Mesendoderm (in vitro differentiated cells): ENCODE measurements at regions not wholly inside any gene's neighbourhood (a gene's known extent, or its start where the extent isn't known, plus 50 kb on each side); places are given as distances from the start of the nearest gene placed in this dataset.

Experiments used
- DNase-seq: peaks from one replicate; pipeline ENCODE4 v3.0.0; 2013
- H2AK5ac ChIP-seq: 2 replicates; pipeline ENCODE4 v1.6.1; 2013; ENCODE audit warnings: low read length, inconsistent platforms
- H2BK120ac ChIP-seq: 2 replicates; pipeline ENCODE4 v1.6.1; 2013; ENCODE audit warnings: low read depth, mild to moderate bottlenecking, low read length, moderate library complexity, mixed read lengths
- H2BK15ac ChIP-seq: replicated peaks from 2 replicates; pipeline ENCODE4 v1.6.1; 2013; ENCODE audit warnings: low read depth, mild to moderate bottlenecking, moderate library complexity
- H2BK5ac ChIP-seq: 2 replicates; pipeline ENCODE4 v1.6.1; 2013; ENCODE audit warnings: low read length, inconsistent platforms
- H3K18ac ChIP-seq: 2 replicates; pipeline ENCODE4 v1.6.1; 2013; ENCODE audit warnings: mild to moderate bottlenecking, low read length, mixed read lengths
- H3K23ac ChIP-seq: one replicate; pipeline ENCODE4 v1.6.1; 2013; ENCODE audit warnings: low read length
- H3K27ac ChIP-seq: 2 replicates; pipeline ENCODE4 v1.5.1; 2013; ENCODE audit warnings: low read depth, mild to moderate bottlenecking, inconsistent platforms, low read length, moderate library complexity
- H3K27me3 ChIP-seq: 2 replicates; pipeline ENCODE4 v1.6.1; 2013; ENCODE audit warnings: low read length, control low read depth, mild to moderate bottlenecking, inconsistent platforms; ENCODE audit not compliant: insufficient read depth, poor library complexity
- H3K36me3 ChIP-seq: 2 replicates; pipeline ENCODE4 v1.6.1; 2013; ENCODE audit warnings: low read length, inconsistent platforms; ENCODE audit not compliant: control insufficient read depth, insufficient read depth
- H3K4ac ChIP-seq: one replicate; pipeline ENCODE4 v1.6.1; 2013; ENCODE audit warnings: low read depth, mild to moderate bottlenecking, low read length, moderate library complexity
- H3K4me1 ChIP-seq: 2 replicates; pipeline ENCODE4 v1.6.1; 2013; ENCODE audit warnings: low read depth, low read length, inconsistent platforms; ENCODE audit not compliant: control insufficient read depth
- H3K4me2 ChIP-seq: 2 replicates; pipeline ENCODE4 v1.6.1; 2013; ENCODE audit warnings: low read length
- H3K4me3 ChIP-seq: 2 replicates; pipeline ENCODE4 v1.5.1; 2013; ENCODE audit warnings: mild to moderate bottlenecking, low read length
- H3K56ac ChIP-seq: one replicate; pipeline ENCODE4 v1.6.1; 2013; ENCODE audit warnings: low read length
- H3K79me1 ChIP-seq: 2 replicates; pipeline ENCODE4 v1.6.1; 2013; ENCODE audit warnings: low read length, inconsistent platforms
- H3K79me2 ChIP-seq: 2 replicates; pipeline ENCODE4 v1.6.1; 2013; ENCODE audit warnings: mild to moderate bottlenecking, low read length; ENCODE audit not compliant: control insufficient read depth, insufficient read depth
- H3K9ac ChIP-seq: 2 replicates; pipeline ENCODE4 v1.6.1; 2013; ENCODE audit warnings: low read length, inconsistent platforms
- H4K5ac ChIP-seq: one replicate; pipeline ENCODE4 v1.6.1; 2013; ENCODE audit warnings: low read length
- H4K8ac ChIP-seq: one replicate; pipeline ENCODE4 v1.6.1; 2013; ENCODE audit warnings: low read depth, mild to moderate bottlenecking, control low read depth, low read length, moderate library complexity
- WGBS: extraction: QIAGEN DNeasy Blood & Tissue Kit; methylation state at CpG from one replicate; pipeline ENCODE4 v1.1.7; 2013; ENCODE audit warnings: low lambda C conversion rate, missing lambda C conversion rate; ENCODE audit not compliant: insufficient coverage; ENCODE audit errors: extremely low coverage; 5-methylcytosine and 5-hydroxymethylcytosine counted together

- Histone ChIP-seq H3K36me3 (no peaks in the 10 kb centered on the region), H4K8ac (no peak overlapping the region), H2BK120ac (no peak overlapping the region), H3K79me1 (no peaks in the 10 kb centered on the region), H3K18ac (no peak overlapping the region), H2BK15ac (no peak overlapping the region), H3K56ac (no peak overlapping the region), H3K4me3 (no peak overlapping the region), H3K4me1 (no peaks in the 10 kb centered on the region), H3K4me2 (no peak overlapping the region), H3K27ac (no peak overlapping the region), H2AK5ac (no peak overlapping the region), H3K27me3 (no peaks in the 10 kb centered on the region), H4K5ac (no peak overlapping the region), H3K79me2 (no peaks in the 10 kb centered on the region), H3K9ac (no peak overlapping the region), H3K4ac (no peak overlapping the region), H3K23ac (no peak overlapping the region), H2BK5ac (no peak overlapping the region)
- no peak for DNase-seq
- WGBS: no CpG with 5 or more reads among the region's 6 CpGs
These were observed 153.1 kb downstream of the ZNF365 start for GRCh38 chr10:62527019-62527827.

DNA sequence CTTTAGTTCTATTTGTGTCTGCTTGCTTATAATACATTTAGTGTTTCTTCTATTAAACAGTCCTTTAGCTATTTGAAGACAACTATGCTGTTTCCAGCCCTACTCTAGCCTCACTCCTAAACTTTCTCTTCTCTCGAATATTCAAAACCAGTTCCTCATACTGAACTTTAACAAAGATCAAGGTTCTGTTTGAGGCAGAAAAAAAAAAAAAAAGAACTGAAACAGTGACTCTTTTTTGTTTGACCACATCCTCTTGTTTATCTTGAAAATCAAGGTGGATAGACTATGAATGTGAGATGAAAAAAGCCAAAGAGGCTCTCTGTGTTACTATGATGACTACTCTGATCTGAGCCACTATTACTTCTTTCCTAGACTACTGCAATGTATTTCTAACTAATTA is 154.3 kb downstream of the ZNF365 start:
- Histone ChIP-seq H3K18ac (no peak overlapping the region), H3K4ac (no peak overlapping the region), H3K23ac (no peak overlapping the region), H3K9ac (no peak overlapping the region), H3K56ac (no peak overlapping the region), H2BK15ac (no peak overlapping the region), H2BK120ac (no peak overlapping the region), H4K5ac (no peak overlapping the region), H3K79me2 (no peaks in the 10 kb centered on the region), H3K4me2 (no peak overlapping the region), H3K27me3 (no peaks in the 10 kb centered on the region), H2AK5ac (no peak overlapping the region), H3K4me3 (no peak overlapping the region), H2BK5ac (no peak overlapping the region), H3K79me1 (no peaks in the 10 kb centered on the region), H3K36me3 (no peaks in the 10 kb centered on the region), H3K4me1 (no peaks in the 10 kb centered on the region), H4K8ac (no peak overlapping the region), H3K27ac (no peak overlapping the region)
- no CpG with 5 or more reads among the region's 1 CpG for WGBS
- no peak for DNase-seq

DNA sequence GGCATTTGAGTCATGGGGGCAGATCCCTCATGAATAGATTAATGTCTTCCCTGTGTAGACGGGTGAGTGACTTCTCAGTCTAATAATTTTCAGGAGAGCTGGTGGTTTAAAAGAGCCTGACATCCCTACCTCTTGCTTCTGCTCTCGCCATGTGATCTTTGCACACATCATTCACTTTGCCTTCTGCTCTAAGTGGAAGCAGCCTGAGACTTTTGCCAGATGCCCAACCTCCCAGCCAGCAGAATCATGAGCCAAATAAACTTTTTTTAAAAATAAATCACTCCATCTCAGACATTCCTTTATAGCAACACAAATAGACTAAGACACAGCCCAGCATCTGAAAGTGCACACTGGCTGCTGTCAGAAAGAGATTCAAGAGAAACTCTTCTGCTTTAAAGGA is 155.2 kb downstream of the ZNF365 start:
- H3K4me1 ChIP-seq: no peaks in the 10 kb centered on the region

GRCh38 chr10:62534031-62534430 is 159.9 kb downstream of the ZNF365 start:
- WGBS: no CpG with 5 or more reads among the region's 2 CpGs
- no peak overlapping the region for H4K5ac ChIP-seq
- no peaks in the 10 kb centered on the region for H3K79me2 ChIP-seq
- no peak overlapping the region for H3K4me3 ChIP-seq
- no peaks in the 10 kb centered on the region for H3K4me1 ChIP-seq
- no peak overlapping the region for H2BK15ac ChIP-seq
- no peak overlapping the region for H3K23ac ChIP-seq
- DNase-seq: no peak
- H3K79me1 ChIP-seq: no peaks in the 10 kb centered on the region
- no peaks in the 10 kb centered on the region for H3K27me3 ChIP-seq
- H3K56ac ChIP-seq: no peak overlapping the region
- no peak overlapping the region for H2BK5ac ChIP-seq
- H3K4ac ChIP-seq: no peak overlapping the region
- no peak overlapping the region for H3K4me2 ChIP-seq
- H3K9ac ChIP-seq: no peak overlapping the region
- no peak overlapping the region for H3K18ac ChIP-seq
- no peaks in the 10 kb centered on the region for H3K36me3 ChIP-seq
- no peak overlapping the region for H2BK120ac ChIP-seq
- no peak overlapping the region for H4K8ac ChIP-seq
- H2AK5ac ChIP-seq: no peak overlapping the region
- no peak overlapping the region for H3K27ac ChIP-seq

More for the DNA sequence above, 155.2 kb downstream of the ZNF365 start:
- Histone ChIP-seq H3K9ac (no peak overlapping the region), H3K4ac (no peak overlapping the region), H4K5ac (no peak overlapping the region), H2BK120ac (no peak overlapping the region), H3K4me3 (no peak overlapping the region), H3K36me3 (no peaks in the 10 kb centered on the region), H3K27me3 (no peaks in the 10 kb centered on the region), H3K79me2 (no peaks in the 10 kb centered on the region), H3K4me2 (no peak overlapping the region), H4K8ac (no peak overlapping the region), H3K79me1 (no peaks in the 10 kb centered on the region), H3K18ac (no peak overlapping the region), H3K27ac (no peak overlapping the region), H2BK5ac (no peak overlapping the region), H2BK15ac (no peak overlapping the region), H3K56ac (no peak overlapping the region), H3K23ac (no peak overlapping the region), H2AK5ac (no peak overlapping the region)
- no CpG with 5 or more reads among the region's 2 CpGs for WGBS
- no peak for DNase-seq

- Histone ChIP-seq H2BK15ac (no peak overlapping the region), H3K79me2 (no peaks in the 10 kb centered on the region), H3K18ac (no peak overlapping the region), H2AK5ac (no peak overlapping the region), H4K8ac (no peak overlapping the region), H2BK120ac (no peak overlapping the region), H2BK5ac (no peak overlapping the region), H3K23ac (no peak overlapping the region), H3K4me3 (no peak overlapping the region), H3K4me2 (no peak overlapping the region), H3K4ac (no peak overlapping the region), H3K36me3 (no peaks in the 10 kb centered on the region), H3K4me1 (no peaks in the 10 kb centered on the region), H3K9ac (no peak overlapping the region), H3K27me3 (no peaks in the 10 kb centered on the region), H3K27ac (no peak overlapping the region), H3K56ac (no peak overlapping the region), H3K79me1 (no peaks in the 10 kb centered on the region), H4K5ac (no peak overlapping the region)
- no CpG with 5 or more reads among the region's 6 CpGs for WGBS
- DNase-seq: no peak
These were observed 164.4 kb downstream of the ZNF365 start for GRCh38 chr10:62538606-62539005.

GRCh38 chr10:62540389-62540788 is 166.2 kb downstream of the ZNF365 start:
- no peak for DNase-seq
- no CpG with 5 or more reads among the region's 3 CpGs for WGBS
- no peak overlapping the region for H4K5ac ChIP-seq
- no peak overlapping the region for H3K56ac ChIP-seq
- H3K23ac ChIP-seq: no peak overlapping the region
- no peak overlapping the region for H2BK120ac ChIP-seq
- no peaks in the 10 kb centered on the region for H3K36me3 ChIP-seq
- H2BK5ac ChIP-seq: no peak overlapping the region
- H3K4ac ChIP-seq: no peak overlapping the region
- no peaks in the 10 kb centered on the region for H3K79me2 ChIP-seq
- no peaks in the 10 kb centered on the region for H3K79me1 ChIP-seq
- no peak overlapping the region for H3K4me2 ChIP-seq
- H3K18ac ChIP-seq: no peak overlapping the region
- no peak overlapping the region for H2BK15ac ChIP-seq
- no peaks in the 10 kb centered on the region for H3K4me1 ChIP-seq
- no peak overlapping the region for H3K27ac ChIP-seq
- H3K27me3 ChIP-seq: no peaks in the 10 kb centered on the region
- H3K4me3 ChIP-seq: no peak overlapping the region
- H2AK5ac ChIP-seq: no peak overlapping the region
- no peak overlapping the region for H4K8ac ChIP-seq
- no peak overlapping the region for H3K9ac ChIP-seq
